BJ (cell line): ENCODE measurements at regions not wholly inside any gene's neighbourhood (a gene's known extent, or its start where the extent isn't known, plus 50 kb on each side); places are given as distances from the start of the nearest gene placed in this dataset.

Experiments
- CTCF ChIA-PET: fragments of 350-600 bp; formaldehyde crosslinking; extraction: SDS; loops from one replicate; lab custom pipeline; 2021; ENCODE audit warnings: antibody characterized with exemption, inconsistent platforms; lab: Yijun Ruan, JAX
- POLR2A ChIA-PET: fragments of 300-600 bp; sonication (Branson Sonifier 250); formaldehyde crosslinking; extraction: SDS; loops from one replicate; lab custom pipeline; 2021; ENCODE audit warnings: antibody characterized with exemption; lab: Charles Lee
- DNase-seq: peaks from one replicate; pipeline ENCODE4 v3.0.0-alpha.2; 2011; ENCODE audit warnings: low read depth
- H3K27me3 ChIP-seq: 2 replicates; pipeline ENCODE4 v1.6.0; 2011; ENCODE audit warnings: low read length; ENCODE audit not compliant: control insufficient read depth, insufficient read depth
- H3K36me3 ChIP-seq: 2 replicates; pipeline ENCODE4 v1.5.1; 2011; ENCODE audit warnings: low read length; ENCODE audit not compliant: control insufficient read depth, insufficient read depth
- H3K4me3 ChIP-seq: 2 replicates; pipeline ENCODE4 v1.5.1; 2011; ENCODE audit warnings: low read depth, mild to moderate bottlenecking, control low read depth, low read length
- CTCF ChIP-seq: IDR thresholded peaks from 2 replicates; pipeline ENCODE4 v1.5.1; 2011; ENCODE audit warnings: low read depth, mild to moderate bottlenecking, control low read depth, inconsistent platforms, low read length, moderate library complexity; ENCODE audit not compliant: insufficient read depth

GRCh38 chr12:114226241-114226928 lies 179.6 kb downstream of the TBX5 start:
- TF ChIP-seq CTCF: no peak

GRCh38 chr12:114221957-114222630 lies 183.8 kb downstream of the TBX5 start:
- ChIA-PET POLR2A (no interaction called here), CTCF (no interaction called here)

More at GRCh38 chr12:114226241-114226928, 179.6 kb downstream of the TBX5 start:
- CTCF ChIA-PET: no interaction called here
- H3K4me3 ChIP-seq: no peak overlapping the region
- POLR2A ChIA-PET: no interaction called here
- no peak for DNase-seq
- H3K36me3 ChIP-seq: no peaks in the 10 kb centered on the region
- H3K27me3 ChIP-seq: peaks cover 2% of the 10 kb centered on the region; the same call in 1 of the 2 replicates

GRCh38 chr12:114221136-114221833 lies 184.7 kb downstream of the TBX5 start:
- POLR2A ChIA-PET: no interaction called here
- no peak overlapping the region for H3K4me3 ChIP-seq
- no peak for DNase-seq
- H3K36me3 ChIP-seq: no peaks in the 10 kb centered on the region
- TF ChIP-seq CTCF: no peak
- CTCF ChIA-PET: no interaction called here
- peaks cover 2% of the 10 kb centered on the region for H3K27me3 ChIP-seq

More at GRCh38 chr12:114221957-114222630, 183.8 kb downstream of the TBX5 start:
- no peaks in the 10 kb centered on the region; the same call in 1 of the 2 replicates for H3K27me3 ChIP-seq
- no peak overlapping the region for H3K4me3 ChIP-seq
- no peak for TF ChIP-seq CTCF
- DNase-seq: no peak
- no peaks in the 10 kb centered on the region for H3K36me3 ChIP-seq

- CTCF ChIA-PET: no interaction called here
- Histone ChIP-seq H3K36me3 (no peaks in the 10 kb centered on the region), H3K27me3 (peaks cover 6% of the 10 kb centered on the region; the same call in 1 of the 2 replicates), H3K4me3 (no peak overlapping the region)
- no peak for TF ChIP-seq CTCF
- POLR2A ChIA-PET: no interaction called here
- no peak for DNase-seq
Measured at GRCh38 chr12:114220311-114220710, 185.6 kb downstream of the TBX5 start.

GRCh38 chr12:114218136-114218535 lies 187.8 kb downstream of the TBX5 start:
- Histone ChIP-seq H3K4me3 (no peak overlapping the region), H3K36me3 (no peaks in the 10 kb centered on the region), H3K27me3 (peaks cover 8% of the 10 kb centered on the region)
- TF ChIP-seq CTCF: no peak
- no peak for DNase-seq
- CTCF ChIA-PET: interaction anchor here (0.6 kb wide), 1 partner anchor 27 kb away, joined by 3 read pairs; no protein-coding TSS in a partner anchor
- POLR2A ChIA-PET: no interaction called here
